C1 segment of cervical spinal cord (tissue), 14 donors: ENCODE measurements at regions not wholly inside any gene's neighbourhood (a gene's known extent, or its start where the extent isn't known, plus 50 kb on each side); places are given as distances from the start of the nearest gene placed in this dataset.

Experiments used
- DNase-seq, 14 donors: peaks; one replicate each; lab custom pipeline; 2025; lab: John Stamatoyannopoulos, UW

- DNase-seq, result no peak
Observed at GRCh38 chr14:54343272-54344121, 53.3 kb upstream of the CDKN3 start.

DNA sequence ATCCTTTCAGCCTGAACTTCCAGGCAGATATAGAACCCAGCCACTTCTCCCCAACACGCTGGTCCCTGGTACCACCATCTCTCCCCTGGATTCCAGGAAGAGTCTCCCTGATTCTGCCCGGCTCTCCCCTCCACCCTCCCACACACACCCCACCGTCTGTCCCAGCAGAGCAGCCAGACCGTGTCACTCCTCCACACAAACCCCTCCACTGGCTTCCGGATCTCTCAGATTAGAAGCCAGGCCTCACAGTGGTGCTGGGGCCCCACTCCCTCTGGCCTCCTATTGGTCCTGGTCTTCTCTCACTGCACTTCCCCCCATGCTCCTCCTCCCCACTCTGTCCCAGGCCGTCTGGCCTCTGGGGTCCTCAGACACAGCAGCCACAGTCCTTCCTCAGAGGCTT, 52.4 kb upstream of the CDKN3 start:
- DNase-seq, result no peak

- no peak for DNase-seq
Observed at GRCh38 chr14:54346257-54346656, 50.5 kb upstream of the CDKN3 start.
